BLaER1 treated with 17β-estradiol and CSF1 and Interleukin-3, amounts not matched to agents 10 nM and 100 nM (cell line): ENCODE measurements at regions not wholly inside any gene's neighbourhood (a gene's known extent, or its start where the extent isn't known, plus 50 kb on each side); places are given as distances from the start of the nearest gene placed in this dataset.
"Not testable (repeated sequence)": the region's sequence is repeated elsewhere in the genome, so short reads cannot be mapped to it uniquely, and the experiment has no call there.

Experiments
- H3K27ac ChIP-seq, 11 experiments: shearing (Covaris generic); formaldehyde crosslinking; 2 replicates each; pipeline ENCODE4 v1.8.1; 2022
- H3K27me3 ChIP-seq, 11 experiments: shearing (Covaris generic); formaldehyde crosslinking; 2 replicates each; pipeline ENCODE4 v1.8.1; 2022
- H3K36me3 ChIP-seq, 11 experiments: shearing (Covaris generic); formaldehyde crosslinking; 2 replicates each; pipeline ENCODE4 v1.8.1; 2022
- H3K4me1 ChIP-seq, 10 experiments: shearing (Covaris generic); formaldehyde crosslinking; 2 replicates each; pipeline ENCODE4 v1.8.1; 2022
- H3K4me2 ChIP-seq, 11 experiments: shearing (Covaris generic); formaldehyde crosslinking; 2 replicates each; pipeline ENCODE4 v1.8.1; 2022
- H3K4me3 ChIP-seq, 10 experiments: shearing (Covaris generic); formaldehyde crosslinking; 2 replicates each; pipeline ENCODE4 v1.8.1; 2022
- H3K9ac ChIP-seq, 11 experiments: shearing (Covaris generic); formaldehyde crosslinking; 2 replicates each; pipeline ENCODE4 v1.8.1; 2022
- H3K9me3 ChIP-seq, 11 experiments: shearing (Covaris generic); formaldehyde crosslinking; replicated peaks in 1 of 11; 2 replicates each; pipeline ENCODE4 v1.8.1; 2022
- H4K20me1 ChIP-seq, 11 experiments: shearing (Covaris generic); formaldehyde crosslinking; 2 replicates each; pipeline ENCODE4 v1.8.1; 2022
- Cebpa-rat ChIP-seq, 11 experiments: shearing (Covaris generic); IDR thresholded peaks; 2 replicates each; pipeline ENCODE4 v1.8.1; 2022

DNA sequence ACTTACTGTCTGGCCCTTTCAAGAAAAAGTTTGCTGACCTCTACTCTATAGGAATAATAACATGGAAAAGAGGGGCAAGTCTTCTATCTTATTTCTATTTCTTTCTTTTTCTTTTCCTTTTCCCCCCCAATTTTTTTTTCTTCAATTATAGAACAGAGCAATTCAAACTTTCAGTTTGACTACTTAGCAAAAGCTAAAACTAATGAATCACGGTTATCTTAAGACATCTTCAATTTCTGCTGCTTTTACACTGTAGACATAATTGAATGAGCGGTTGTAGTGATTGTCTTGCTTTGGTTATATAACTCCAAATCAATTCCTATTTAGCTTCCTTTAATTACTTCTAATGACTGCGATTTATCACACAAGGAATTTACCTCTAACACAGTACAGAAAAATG is 74.3 kb upstream of the P2RY1 start:
- H3K9ac ChIP-seq: no peak overlapping the region
- H3K27me3 ChIP-seq: no peaks in the 10 kb centered on the region
- no peak overlapping the region for H3K4me3 ChIP-seq
- no peaks in the 10 kb centered on the region for H3K36me3 ChIP-seq
- peaks cover 0 to 23% (median 10%) of the 10 kb centered on the region in 11 experiments; a peak in 16 of 22 replicates for H3K9me3 ChIP-seq
- H3K27ac ChIP-seq: no peak overlapping the region
- TF ChIP-seq Cebpa-rat (IDR thresholded peaks at IDR 0.05): no peak
- H4K20me1 ChIP-seq: no peaks in the 10 kb centered on the region
- peaks cover 0 to 5% (median 0%) of the 10 kb centered on the region in 10 experiments; a peak in 1 of 20 replicates for H3K4me1 ChIP-seq
- no peak overlapping the region for H3K4me2 ChIP-seq

- Histone ChIP-seq H3K4me1 (peaks cover 0 to 8% (median 0%) of the 10 kb centered on the region in 10 experiments; a peak in 1 of 20 replicates), H3K27ac (no peak overlapping the region), H3K9ac (no peak overlapping the region), H3K27me3 (no peaks in the 10 kb centered on the region), H4K20me1 (no peaks in the 10 kb centered on the region), H3K9me3 (peaks cover 0 to 23% (median 10%) of the 10 kb centered on the region in 11 experiments; a peak in 16 of 22 replicates), H3K4me2 (no peak overlapping the region), H3K4me3 (no peak overlapping the region), H3K36me3 (no peaks in the 10 kb centered on the region)
- no peak for TF ChIP-seq Cebpa-rat (IDR thresholded peaks at IDR 0.05)
These were observed 66.5 kb upstream of the P2RY1 start for GRCh38 chr3:152768478-152768877.

GRCh38 chr3:152769523-152769922 is 65.4 kb upstream of the P2RY1 start:
- H3K4me2 ChIP-seq: no peak overlapping the region
- H3K27me3 ChIP-seq: no peaks in the 10 kb centered on the region
- H3K9ac ChIP-seq: no peak overlapping the region
- no peak overlapping the region for H3K4me3 ChIP-seq
- H3K4me1 ChIP-seq: peaks cover 0 to 8% (median 0%) of the 10 kb centered on the region in 10 experiments; a peak in 1 of 20 replicates
- TF ChIP-seq Cebpa-rat (IDR thresholded peaks at IDR 0.05): no peak
- H3K27ac ChIP-seq: no peak overlapping the region
- no peaks in the 10 kb centered on the region for H3K36me3 ChIP-seq
- H4K20me1 ChIP-seq: no peaks in the 10 kb centered on the region
- peaks cover 0 to 13% (median 3%) of the 10 kb centered on the region in 11 experiments; a peak in 9 of 22 replicates for H3K9me3 ChIP-seq

DNA sequence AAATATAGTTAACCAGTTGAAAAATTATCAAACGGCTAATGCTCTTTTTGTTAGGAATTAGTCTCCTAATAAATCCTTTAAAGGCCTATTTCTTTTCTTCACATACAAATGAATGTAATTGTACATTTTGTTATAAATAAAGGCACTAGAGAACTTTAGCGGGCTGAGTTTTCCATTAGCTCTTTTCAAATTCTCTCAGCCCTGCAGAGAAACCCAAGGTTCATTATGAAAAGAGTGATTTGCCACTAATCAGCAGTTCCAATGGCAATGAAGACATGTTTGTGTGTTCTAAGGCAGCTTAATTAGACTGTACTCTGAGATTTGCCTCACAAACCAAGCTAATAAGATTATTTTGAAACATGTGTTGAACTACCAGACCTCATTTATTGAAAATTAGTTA is 64.6 kb upstream of the P2RY1 start:
- Histone ChIP-seq H3K36me3 (no peaks in the 10 kb centered on the region), H3K27ac (no peak overlapping the region)

DNA sequence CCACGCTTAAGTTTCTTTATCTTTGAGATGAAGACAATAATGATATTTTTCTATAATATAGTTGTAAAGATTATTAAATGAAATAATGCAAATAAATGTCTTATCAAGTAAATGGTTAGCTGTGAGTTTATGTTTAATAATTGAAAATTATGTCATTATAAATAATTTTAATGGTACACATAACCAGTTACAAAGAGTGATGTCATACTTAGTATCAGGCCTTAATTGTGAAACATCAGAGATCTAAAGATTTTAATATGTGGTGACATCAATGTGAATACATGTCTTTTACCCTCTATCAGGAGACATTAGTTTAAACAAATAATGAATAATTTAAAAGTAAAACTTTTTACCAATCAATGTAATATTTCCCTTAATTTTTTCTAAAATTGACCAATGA is 63.8 kb upstream of the P2RY1 start:
- Histone ChIP-seq H4K20me1 (no peaks in the 10 kb centered on the region), H3K27ac (no peak overlapping the region), H3K27me3 (no peaks in the 10 kb centered on the region), H3K9ac (no peak overlapping the region), H3K36me3 (no peaks in the 10 kb centered on the region), H3K4me2 (no peak overlapping the region), H3K9me3 (no peaks in the 10 kb centered on the region), H3K4me1 (peaks cover 0 to 8% (median 0%) of the 10 kb centered on the region in 10 experiments; a peak in 1 of 20 replicates), H3K4me3 (no peak overlapping the region)
- no peak for TF ChIP-seq Cebpa-rat (IDR thresholded peaks at IDR 0.05)

More for the DNA sequence above, 64.6 kb upstream of the P2RY1 start:
- Histone ChIP-seq H3K4me2 (no peak overlapping the region), H3K9ac (no peak overlapping the region), H3K4me1 (peaks cover 0 to 8% (median 0%) of the 10 kb centered on the region in 10 experiments; a peak in 1 of 20 replicates), H4K20me1 (no peaks in the 10 kb centered on the region), H3K4me3 (no peak overlapping the region), H3K27me3 (no peaks in the 10 kb centered on the region), H3K9me3 (peaks cover 0 to 5% (median 0%) of the 10 kb centered on the region in 11 experiments; a peak in 1 of 22 replicates)
- TF ChIP-seq Cebpa-rat (IDR thresholded peaks at IDR 0.05): no peak

- H3K36me3 ChIP-seq: no peaks in the 10 kb centered on the region
- TF ChIP-seq Cebpa-rat (IDR thresholded peaks at IDR 0.05): no peak
- no peak overlapping the region for H3K4me2 ChIP-seq
- no peaks in the 10 kb centered on the region for H4K20me1 ChIP-seq
- H3K4me1 ChIP-seq: peaks cover 0 to 4% (median 0%) of the 10 kb centered on the region in 10 experiments; a peak in 1 of 20 replicates
- H3K4me3 ChIP-seq: no peak overlapping the region
- H3K27me3 ChIP-seq: no peaks in the 10 kb centered on the region
- H3K9ac ChIP-seq: no peak overlapping the region
- H3K9me3 ChIP-seq: no peaks in the 10 kb centered on the region
- no peak overlapping the region for H3K27ac ChIP-seq
These were observed 62.2 kb upstream of the P2RY1 start for GRCh38 chr3:152772674-152773225.

DNA sequence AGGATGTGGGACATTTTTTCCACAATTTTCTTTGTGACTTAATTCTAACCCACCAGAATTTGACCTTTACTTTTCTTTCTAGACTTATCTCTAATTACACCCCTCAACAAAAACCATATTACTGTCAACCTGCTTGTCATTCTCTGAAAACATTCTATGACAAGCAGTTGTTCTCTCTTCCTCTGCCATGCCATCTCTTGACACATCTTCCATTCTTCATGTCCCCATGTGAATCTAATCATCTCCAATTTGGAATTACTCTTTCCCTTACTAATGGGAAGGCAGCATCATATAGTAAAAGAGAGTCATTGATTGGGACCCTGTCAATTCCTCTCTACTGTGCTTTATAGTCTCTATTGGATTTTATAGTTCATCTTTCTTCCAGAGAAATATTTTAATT is 61.3 kb upstream of the P2RY1 start:
- Histone ChIP-seq H3K4me1 (peaks cover 0 to 4% (median 0%) of the 10 kb centered on the region in 10 experiments; a peak in 1 of 20 replicates), H3K4me3 (no peak overlapping the region), H3K27me3 (no peaks in the 10 kb centered on the region), H3K4me2 (no peak overlapping the region), H3K27ac (no peak overlapping the region), H3K36me3 (no peaks in the 10 kb centered on the region), H3K9ac (no peak overlapping the region), H3K9me3 (no peaks in the 10 kb centered on the region), H4K20me1 (no peaks in the 10 kb centered on the region)
- no peak for TF ChIP-seq Cebpa-rat (IDR thresholded peaks at IDR 0.05)

DNA sequence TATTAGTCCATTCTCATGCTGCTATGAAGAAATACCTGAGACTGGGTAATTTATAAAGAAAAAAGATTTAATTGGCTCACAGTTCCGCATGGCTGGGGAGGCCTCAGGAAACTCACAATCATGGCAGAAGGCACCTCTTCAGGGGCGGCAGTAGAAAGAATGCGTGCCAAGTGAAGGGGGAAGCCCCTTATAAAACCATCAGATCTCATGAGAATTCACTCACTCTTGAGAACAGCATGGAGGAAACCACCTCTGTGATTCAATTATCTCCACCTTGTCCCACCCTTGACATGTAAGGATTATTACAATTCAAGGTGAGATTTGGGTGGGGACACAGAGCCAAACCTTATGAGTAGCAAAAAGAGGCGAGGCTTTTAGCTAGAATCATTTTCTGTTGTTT is 60.7 kb upstream of the P2RY1 start:
- not testable (repeated sequence) for H3K9ac ChIP-seq, H3K4me2 ChIP-seq, H3K27me3 ChIP-seq, H3K4me1 ChIP-seq, H3K9me3 ChIP-seq, H3K36me3 ChIP-seq, H3K27ac ChIP-seq, H4K20me1 ChIP-seq, H3K4me3 ChIP-seq

GRCh38 chr3:152778022-152778421 is 56.9 kb upstream of the P2RY1 start:
- Histone ChIP-seq H3K4me2 (no peak overlapping the region), H3K4me3 (no peak overlapping the region), H3K9ac (no peak overlapping the region), H3K27ac (no peak overlapping the region), H3K27me3 (no peaks in the 10 kb centered on the region), H3K4me1 (no peaks in the 10 kb centered on the region), H3K9me3 (no peaks in the 10 kb centered on the region), H3K36me3 (no peaks in the 10 kb centered on the region), H4K20me1 (no peaks in the 10 kb centered on the region)
- no peak for TF ChIP-seq Cebpa-rat (IDR thresholded peaks at IDR 0.05)

- Histone ChIP-seq H3K27me3 (no peaks in the 10 kb centered on the region), H3K4me2 (no peak overlapping the region), H3K9me3 (no peaks in the 10 kb centered on the region), H3K4me3 (no peak overlapping the region), H3K9ac (no peak overlapping the region), H3K27ac (no peak overlapping the region), H3K36me3 (no peaks in the 10 kb centered on the region), H3K4me1 (no peaks in the 10 kb centered on the region), H4K20me1 (no peaks in the 10 kb centered on the region)
- no peak for TF ChIP-seq Cebpa-rat (IDR thresholded peaks at IDR 0.05)
These were observed 55.3 kb upstream of the P2RY1 start for GRCh38 chr3:152779653-152780052.
